ENCODE measurements at regions not wholly inside any gene's neighbourhood (a gene's known extent, or its start where the extent isn't known, plus 50 kb on each side); places are given as distances from the start of the nearest gene placed in this dataset.

DNA sequence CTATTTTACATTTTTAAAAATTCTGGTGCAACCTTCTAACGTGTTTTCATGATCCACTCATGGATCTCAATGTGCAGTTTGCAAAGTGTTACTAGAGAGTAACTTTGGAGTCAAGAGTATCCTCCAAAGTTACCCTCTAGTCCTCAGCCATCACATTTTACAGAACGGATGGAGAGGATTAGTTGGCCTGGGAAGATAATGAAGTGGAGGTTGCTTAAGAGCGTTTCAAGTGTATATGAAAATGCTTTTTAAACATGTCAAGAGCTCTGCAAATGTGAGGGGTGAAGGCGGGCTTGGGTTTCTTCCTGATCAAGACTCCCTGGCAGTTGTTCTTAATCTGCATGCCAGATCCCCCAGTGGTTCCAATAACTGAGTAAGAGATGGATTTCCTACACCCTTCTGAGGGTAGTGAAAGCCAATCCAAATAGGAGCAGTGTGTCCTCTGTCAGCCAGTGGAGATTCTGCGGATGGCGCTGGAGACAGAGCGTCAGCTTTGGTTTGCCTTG, 299.4 kb upstream of the NPVF start:
- TF ChIP-seq, protein P1, sequence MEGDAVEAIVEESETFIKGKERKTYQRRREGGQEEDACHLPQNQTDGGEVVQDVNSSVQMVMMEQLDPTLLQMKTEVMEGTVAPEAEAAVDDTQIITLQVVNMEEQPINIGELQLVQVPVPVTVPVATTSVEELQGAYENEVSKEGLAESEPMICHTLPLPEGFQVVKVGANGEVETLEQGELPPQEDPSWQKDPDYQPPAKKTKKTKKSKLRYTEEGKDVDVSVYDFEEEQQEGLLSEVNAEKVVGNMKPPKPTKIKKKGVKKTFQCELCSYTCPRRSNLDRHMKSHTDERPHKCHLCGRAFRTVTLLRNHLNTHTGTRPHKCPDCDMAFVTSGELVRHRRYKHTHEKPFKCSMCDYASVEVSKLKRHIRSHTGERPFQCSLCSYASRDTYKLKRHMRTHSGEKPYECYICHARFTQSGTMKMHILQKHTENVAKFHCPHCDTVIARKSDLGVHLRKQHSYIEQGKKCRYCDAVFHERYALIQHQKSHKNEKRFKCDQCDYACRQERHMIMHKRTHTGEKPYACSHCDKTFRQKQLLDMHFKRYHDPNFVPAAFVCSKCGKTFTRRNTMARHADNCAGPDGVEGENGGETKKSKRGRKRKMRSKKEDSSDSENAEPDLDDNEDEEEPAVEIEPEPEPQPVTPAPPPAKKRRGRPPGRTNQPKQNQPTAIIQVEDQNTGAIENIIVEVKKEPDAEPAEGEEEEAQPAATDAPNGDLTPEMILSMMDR (IDR thresholded peaks at IDR 0.05; ENCODE audit: poor library complexity, severe bottlenecking) = no peak
- TF ChIP-seq EP300 (conservative IDR thresholded peaks at IDR 0.05; ENCODE audit: poor library complexity, severe bottlenecking) (no peak), POLR2AphosphoS5 (IDR thresholded peaks at IDR 0.05) (no peak), EZH2 (IDR thresholded peaks at IDR 0.05; ENCODE audit: borderline replicate concordance, insufficient read depth, low read length, poor library complexity, severe bottlenecking) (no peak)
- TF ChIP-seq, protein P2, sequence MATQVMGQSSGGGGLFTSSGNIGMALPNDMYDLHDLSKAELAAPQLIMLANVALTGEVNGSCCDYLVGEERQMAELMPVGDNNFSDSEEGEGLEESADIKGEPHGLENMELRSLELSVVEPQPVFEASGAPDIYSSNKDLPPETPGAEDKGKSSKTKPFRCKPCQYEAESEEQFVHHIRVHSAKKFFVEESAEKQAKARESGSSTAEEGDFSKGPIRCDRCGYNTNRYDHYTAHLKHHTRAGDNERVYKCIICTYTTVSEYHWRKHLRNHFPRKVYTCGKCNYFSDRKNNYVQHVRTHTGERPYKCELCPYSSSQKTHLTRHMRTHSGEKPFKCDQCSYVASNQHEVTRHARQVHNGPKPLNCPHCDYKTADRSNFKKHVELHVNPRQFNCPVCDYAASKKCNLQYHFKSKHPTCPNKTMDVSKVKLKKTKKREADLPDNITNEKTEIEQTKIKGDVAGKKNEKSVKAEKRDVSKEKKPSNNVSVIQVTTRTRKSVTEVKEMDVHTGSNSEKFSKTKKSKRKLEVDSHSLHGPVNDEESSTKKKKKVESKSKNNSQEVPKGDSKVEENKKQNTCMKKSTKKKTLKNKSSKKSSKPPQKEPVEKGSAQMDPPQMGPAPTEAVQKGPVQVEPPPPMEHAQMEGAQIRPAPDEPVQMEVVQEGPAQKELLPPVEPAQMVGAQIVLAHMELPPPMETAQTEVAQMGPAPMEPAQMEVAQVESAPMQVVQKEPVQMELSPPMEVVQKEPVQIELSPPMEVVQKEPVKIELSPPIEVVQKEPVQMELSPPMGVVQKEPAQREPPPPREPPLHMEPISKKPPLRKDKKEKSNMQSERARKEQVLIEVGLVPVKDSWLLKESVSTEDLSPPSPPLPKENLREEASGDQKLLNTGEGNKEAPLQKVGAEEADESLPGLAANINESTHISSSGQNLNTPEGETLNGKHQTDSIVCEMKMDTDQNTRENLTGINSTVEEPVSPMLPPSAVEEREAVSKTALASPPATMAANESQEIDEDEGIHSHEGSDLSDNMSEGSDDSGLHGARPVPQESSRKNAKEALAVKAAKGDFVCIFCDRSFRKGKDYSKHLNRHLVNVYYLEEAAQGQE (IDR thresholded peaks at IDR 0.05; ENCODE audit: borderline replicate concordance) = no peak

Data from neural cell (in vitro differentiated cells).